H9 (cell line): ENCODE measurements at regions not wholly inside any gene's neighbourhood (a gene's known extent, or its start where the extent isn't known, plus 50 kb on each side); places are given as distances from the start of the nearest gene placed in this dataset.
A peak's percentile ranks its signal among the peaks of the same experiment; 100 is the strongest.

Experiments used
- DNase-seq: peaks from one replicate; pipeline ENCODE4 v3.0.0-alpha.2; 2017
- H2AFZ ChIP-seq: one replicate; pipeline ENCODE4 v1.6.1; 2013; ENCODE audit warnings: mild to moderate bottlenecking, low read length, control low read depth, moderate library complexity
- H2AK5ac ChIP-seq: 2 replicates; pipeline ENCODE4 v1.6.1; 2013; ENCODE audit warnings: low read length, control low read depth, mixed read lengths; ENCODE audit not compliant: insufficient read length
- H2BK120ac ChIP-seq: one replicate; pipeline ENCODE4 v1.6.1; 2013; ENCODE audit warnings: low read depth, mild to moderate bottlenecking, low read length, control low read depth, inconsistent platforms; ENCODE audit not compliant: poor library complexity, severe bottlenecking
- H2BK12ac ChIP-seq: 2 replicates; pipeline ENCODE4 v1.6.1; 2013; ENCODE audit warnings: low read length, control low read depth, mixed read lengths, low read depth; ENCODE audit not compliant: insufficient read length
- H2BK15ac ChIP-seq: 2 replicates; pipeline ENCODE4 v1.6.1; 2013; ENCODE audit warnings: low read depth, low read length, control low read depth
- H2BK20ac ChIP-seq: one replicate; pipeline ENCODE4 v1.6.1; 2013; ENCODE audit warnings: low read depth, mild to moderate bottlenecking, low read length, control low read depth, inconsistent platforms; ENCODE audit not compliant: poor library complexity, severe bottlenecking
- H2BK5ac ChIP-seq: 2 replicates; pipeline ENCODE4 v1.6.1; 2013; ENCODE audit warnings: low read length, control low read depth, mixed read lengths; ENCODE audit not compliant: insufficient read length
- H3K14ac ChIP-seq: 2 replicates; pipeline ENCODE4 v1.6.1; 2013; ENCODE audit warnings: low read length, control low read depth; ENCODE audit not compliant: insufficient read depth
- H3K18ac ChIP-seq: 2 replicates; pipeline ENCODE4 v1.6.1; 2013; ENCODE audit warnings: low read depth, mild to moderate bottlenecking, mixed read lengths, low read length, control low read depth; ENCODE audit not compliant: insufficient read length
- H3K23ac ChIP-seq: 2 replicates; pipeline ENCODE4 v1.6.1; 2013; ENCODE audit warnings: low read length, control low read depth, mixed read lengths, low read depth; ENCODE audit not compliant: insufficient read length
- H3K23me2 ChIP-seq: 2 replicates; pipeline ENCODE4 v1.6.1; 2013; ENCODE audit warnings: low read depth, mild to moderate bottlenecking, mixed read lengths, low read length, control low read depth; ENCODE audit not compliant: insufficient read length, poor library complexity, severe bottlenecking
- H3K27ac ChIP-seq: 2 replicates; pipeline ENCODE4 v1.5.1; 2013; ENCODE audit warnings: low read length, control low read depth, mixed read lengths, low read depth; ENCODE audit not compliant: insufficient read length
- H3K27me3 ChIP-seq: 2 replicates; pipeline ENCODE4 v1.6.1; 2013; ENCODE audit warnings: low read length, control low read depth, inconsistent platforms; ENCODE audit not compliant: insufficient read depth
- H3K4ac ChIP-seq: 2 replicates; pipeline ENCODE4 v1.6.1; 2013; ENCODE audit warnings: low read depth, mild to moderate bottlenecking, control low read depth, inconsistent platforms, low read length, moderate library complexity
- H3K4me1 ChIP-seq: 2 replicates; pipeline ENCODE4 v1.6.1; 2013; ENCODE audit warnings: low read length, control low read depth, inconsistent platforms; ENCODE audit not compliant: insufficient read depth
- H3K4me2 ChIP-seq: 2 replicates; pipeline ENCODE4 v1.6.1; 2013; ENCODE audit warnings: low read length, control low read depth, mixed read lengths; ENCODE audit not compliant: insufficient read length, insufficient read depth
- H3K56ac ChIP-seq: 2 replicates; pipeline ENCODE4 v1.6.1; 2013; ENCODE audit warnings: low read depth, mild to moderate bottlenecking, mixed read lengths, low read length, control low read depth; ENCODE audit not compliant: insufficient read length
- H3K79me1 ChIP-seq: 2 replicates; pipeline ENCODE4 v1.6.1; 2013; ENCODE audit warnings: low read depth, mild to moderate bottlenecking, moderate library complexity, low read length, control low read depth, inconsistent platforms; ENCODE audit not compliant: insufficient read depth, poor library complexity, severe bottlenecking
- H3K79me2 ChIP-seq: 2 replicates; pipeline ENCODE4 v1.6.1; 2013; ENCODE audit warnings: low read length, control low read depth, inconsistent platforms; ENCODE audit not compliant: insufficient read depth
- H3K9ac ChIP-seq: 2 replicates; pipeline ENCODE4 v1.6.1; 2013; ENCODE audit warnings: low read length, control low read depth, mixed read lengths; ENCODE audit not compliant: insufficient read length; ENCODE audit errors: extremely low read depth
- H3K9me3 ChIP-seq: one replicate; pipeline ENCODE4 v1.6.1; 2013; ENCODE audit warnings: low read depth, low read length, inconsistent platforms; ENCODE audit not compliant: control insufficient read depth
- H3T11ph ChIP-seq: one replicate; pipeline ENCODE4 v1.6.1; 2013; ENCODE audit warnings: mild to moderate bottlenecking, low read length, control low read depth, inconsistent platforms
- H4K20me1 ChIP-seq: one replicate; pipeline ENCODE4 v1.6.1; 2013; ENCODE audit not compliant: control insufficient read depth, insufficient read length, insufficient read depth
- H4K5ac ChIP-seq: 2 replicates; pipeline ENCODE4 v1.6.1; 2013; ENCODE audit warnings: low read depth, mild to moderate bottlenecking, mixed read lengths, low read length, control low read depth; ENCODE audit not compliant: insufficient read length
- H4K8ac ChIP-seq: replicated peaks from 2 replicates; pipeline ENCODE4 v1.6.1; 2013; ENCODE audit warnings: low read length, control low read depth, mixed read lengths, low read depth; ENCODE audit not compliant: insufficient read length
- H4K91ac ChIP-seq: 2 replicates; pipeline ENCODE4 v1.6.1; 2013; ENCODE audit warnings: low read depth, mild to moderate bottlenecking, moderate library complexity, mixed read lengths, low read length, control low read depth; ENCODE audit not compliant: insufficient read length
- H3K27ac Mint-ChIP-seq, 3 experiments: 2 replicates in 2 of 3; 3 replicates in 1 of 3; pipeline ENCODE4 v1.8.0; 2020 to 2021; ENCODE audit warnings: mixed read lengths in 3 of 3, mild to moderate bottlenecking in 1 of 3, moderate library complexity in 1 of 3
- H3K27me3 Mint-ChIP-seq: 2 replicates; pipeline ENCODE4 v1.8.0; 2021; ENCODE audit warnings: low read depth, mild to moderate bottlenecking, moderate library complexity, mixed read lengths
- H3K36me3 Mint-ChIP-seq, 3 experiments: 2 replicates in 2 of 3; 3 replicates in 1 of 3; pipeline ENCODE4 v1.8.0; 2020 to 2021; ENCODE audit warnings: low read depth in 3 of 3, mixed read lengths in 3 of 3; ENCODE audit not compliant: insufficient read depth in 1 of 3
- H3K4me1 Mint-ChIP-seq, 2 experiments: 2 replicates each; pipeline ENCODE4 v1.8.0; 2020; ENCODE audit warnings: mixed read lengths in 2 of 2
- H3K4me3 Mint-ChIP-seq, 2 experiments: 2 replicates in 1 of 2; 3 replicates in 1 of 2; pipeline ENCODE4 v1.8.0; 2020 to 2021; ENCODE audit warnings: mild to moderate bottlenecking in 2 of 2, mixed read lengths in 2 of 2, moderate library complexity in 1 of 2
- H3K9me3 Mint-ChIP-seq, 2 experiments: 2 replicates in 1 of 2; 3 replicates in 1 of 2; pipeline ENCODE4 v1.8.0; 2020; ENCODE audit warnings: mild to moderate bottlenecking in 2 of 2, mixed read lengths in 2 of 2, moderate library complexity in 1 of 2
- CTCF ChIP-seq: fragments of 200-600 bp; sonication (generic); conservative IDR thresholded peaks from 3 replicates; pipeline ENCODE4 v1.8.0; 2021; ENCODE audit warnings: antibody characterized with exemption, mild to moderate bottlenecking
- whole genome bisulfite sequencing: extraction: QIAGEN DNeasy Blood & Tissue Kit; methylation state at CpG from one replicate; pipeline ENCODE4 v1.1.7; 2013; ENCODE audit warnings: missing lambda C conversion rate, low lambda C conversion rate, mixed read lengths; ENCODE audit not compliant: insufficient read length; ENCODE audit errors: extremely low coverage; 5-methylcytosine and 5-hydroxymethylcytosine counted together

DNA sequence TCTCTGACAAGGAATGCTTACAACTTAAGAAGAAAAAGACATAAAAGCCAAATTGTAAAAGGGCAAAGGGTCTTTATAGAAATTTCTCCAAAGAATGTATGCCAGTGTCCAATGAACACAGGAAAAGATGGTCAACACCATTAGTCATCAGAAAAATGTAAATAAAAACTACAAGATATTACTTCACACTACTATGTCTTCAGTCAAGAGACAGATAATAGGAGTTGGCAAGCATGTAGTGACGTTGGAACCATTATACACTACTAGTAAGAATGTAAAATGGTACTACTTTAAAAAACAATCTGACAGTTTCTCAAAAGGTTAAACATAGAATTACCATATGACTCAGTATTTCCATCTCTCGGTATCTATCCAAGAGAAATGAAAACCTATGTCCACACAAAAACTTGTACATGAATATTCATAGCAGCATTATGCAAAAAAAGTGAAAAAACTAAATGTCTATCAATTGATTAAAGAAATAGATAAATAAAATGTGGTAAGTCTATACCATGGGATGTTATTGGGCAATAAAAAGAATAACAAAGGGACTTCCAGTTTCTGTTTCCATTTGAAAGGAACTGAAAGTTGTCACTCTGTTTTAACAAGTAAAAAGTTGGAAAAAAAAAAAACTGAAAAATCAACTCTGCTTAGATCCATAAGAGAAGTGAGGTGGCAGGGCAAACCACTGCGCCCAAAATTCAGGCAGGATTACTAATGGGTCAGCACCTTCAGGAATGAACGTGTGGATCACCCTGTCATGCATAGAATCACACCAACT, 69.8 kb downstream of the ALG10B start:
- no peaks in the 10 kb centered on the region for H3K79me1 ChIP-seq
- Mint-ChIP-seq H3K27me3 (peaks cover 2% of the 10 kb centered on the region; the same call in 1 of the 2 replicates), H3K27ac (peak overlapping the region in 1 of 3 experiments; percentile 55; a peak in 1 of 7 replicates), H3K9me3 (peaks cover 32 to 34% of the 10 kb centered on the region in 2 experiments), H3K4me3 (no peak overlapping the region), H3K36me3 (peaks cover 2 to 35% (median 9%) of the 10 kb centered on the region in 3 experiments), H3K4me1 (peaks cover 19 to 24% of the 10 kb centered on the region in 2 experiments)
- no peak overlapping the region for H3K4me2 ChIP-seq
- H2AFZ ChIP-seq, result no peak overlapping the region
- no peaks in the 10 kb centered on the region for H3K4me1 ChIP-seq
- no peak overlapping the region for H3T11ph ChIP-seq
- H3K14ac ChIP-seq, result no peak overlapping the region
- no peak overlapping the region for H2BK15ac ChIP-seq
- WGBS, result no CpG with 5 or more reads among the region's 4 CpGs
- H3K79me2 ChIP-seq, result no peaks in the 10 kb centered on the region
- H2BK12ac ChIP-seq, result no peak overlapping the region
- DNase-seq, result no peak
- no peak overlapping the region for H2BK120ac ChIP-seq
- H2BK20ac ChIP-seq, result no peak overlapping the region
- no peak overlapping the region for H3K18ac ChIP-seq
- no peak overlapping the region for H2BK5ac ChIP-seq
- no peaks in the 10 kb centered on the region for H4K20me1 ChIP-seq
- H3K23ac ChIP-seq, result no peak overlapping the region
- no peak overlapping the region for H3K9ac ChIP-seq
- no peaks in the 10 kb centered on the region for H3K27me3 ChIP-seq
- H3K9me3 ChIP-seq, result no peaks in the 10 kb centered on the region
- H4K5ac ChIP-seq, result no peak overlapping the region
- H3K23me2 ChIP-seq, result no peaks in the 10 kb centered on the region
- H3K56ac ChIP-seq, result no peak overlapping the region
- H2AK5ac ChIP-seq, result no peak overlapping the region
- no peak overlapping the region for H3K4ac ChIP-seq
- H4K8ac ChIP-seq, result no peak overlapping the region
- no peak for TF ChIP-seq CTCF
- H3K27ac ChIP-seq, result no peak overlapping the region
- H4K91ac ChIP-seq, result no peak overlapping the region
